ENCODE measurements at regions not wholly inside any gene's neighbourhood (a gene's known extent, or its start where the extent isn't known, plus 50 kb on each side); places are given as distances from the start of the nearest gene placed in this dataset.

DNA sequence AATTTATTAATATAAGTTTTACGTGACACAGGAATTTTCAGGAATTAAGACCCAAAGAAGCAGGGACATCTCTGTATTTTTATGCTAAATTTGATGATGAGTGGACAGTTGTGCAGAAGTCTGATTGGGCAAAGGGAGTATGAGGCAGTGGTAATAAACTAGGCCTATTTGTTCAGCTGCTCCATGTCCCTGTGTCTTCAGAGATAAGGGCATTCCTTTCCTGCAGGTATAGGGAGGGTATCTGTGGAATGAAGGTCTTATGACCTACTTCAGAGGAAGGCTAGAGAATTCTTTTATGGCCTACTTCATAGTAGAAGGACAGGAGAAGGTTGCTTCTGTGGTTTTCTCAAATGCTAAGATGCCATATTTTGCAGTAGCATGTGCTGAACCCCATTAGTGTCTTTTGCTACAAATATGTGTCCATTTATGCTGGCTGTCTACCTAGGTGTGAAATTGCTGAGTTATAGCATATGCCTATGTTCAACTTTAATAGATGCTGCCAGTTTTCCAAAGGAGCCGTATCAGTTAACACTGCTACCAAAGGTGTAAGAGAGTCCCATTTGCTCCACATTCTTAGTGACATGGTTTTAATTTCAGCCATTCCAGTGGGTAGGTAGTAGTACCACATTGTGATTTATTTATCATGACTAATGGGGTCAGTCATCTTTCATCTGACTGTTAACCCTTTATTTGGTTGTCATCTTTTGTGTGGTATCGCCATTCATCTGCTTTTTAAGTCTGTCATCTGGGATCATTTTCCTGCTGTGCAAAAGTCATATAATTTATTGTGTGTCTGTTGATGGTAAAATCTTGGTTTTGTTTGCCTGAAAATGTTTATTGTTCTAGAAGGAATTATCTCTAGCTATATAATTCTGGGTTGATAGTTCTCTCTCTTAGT lies 410.7 kb upstream of the RGS6 start:
- H4K20me1 ChIP-seq (ENCODE audit: control insufficient read depth, insufficient read depth, insufficient read length): no peaks in the 10 kb centered on the region
- H3K36me3 Mint-ChIP-seq (ENCODE audit: insufficient read depth in 1 of 3, low read depth in 3 of 3): peaks cover 18 to 23% (median 21%) of the 10 kb centered on the region in 3 experiments
- no peak overlapping the region for H3K14ac ChIP-seq (ENCODE audit: insufficient read depth, low read length)
- H3K27ac Mint-ChIP-seq: peak overlapping the region in 2 of 3 experiments; percentile 30 to 51; a peak in 3 of 7 replicates
- no peak overlapping the region for H3T11ph ChIP-seq (ENCODE audit: low read length)
- H3K23ac ChIP-seq (ENCODE audit: insufficient read length, low read depth, low read length): no peak overlapping the region
- TF ChIP-seq, protein P1, sequence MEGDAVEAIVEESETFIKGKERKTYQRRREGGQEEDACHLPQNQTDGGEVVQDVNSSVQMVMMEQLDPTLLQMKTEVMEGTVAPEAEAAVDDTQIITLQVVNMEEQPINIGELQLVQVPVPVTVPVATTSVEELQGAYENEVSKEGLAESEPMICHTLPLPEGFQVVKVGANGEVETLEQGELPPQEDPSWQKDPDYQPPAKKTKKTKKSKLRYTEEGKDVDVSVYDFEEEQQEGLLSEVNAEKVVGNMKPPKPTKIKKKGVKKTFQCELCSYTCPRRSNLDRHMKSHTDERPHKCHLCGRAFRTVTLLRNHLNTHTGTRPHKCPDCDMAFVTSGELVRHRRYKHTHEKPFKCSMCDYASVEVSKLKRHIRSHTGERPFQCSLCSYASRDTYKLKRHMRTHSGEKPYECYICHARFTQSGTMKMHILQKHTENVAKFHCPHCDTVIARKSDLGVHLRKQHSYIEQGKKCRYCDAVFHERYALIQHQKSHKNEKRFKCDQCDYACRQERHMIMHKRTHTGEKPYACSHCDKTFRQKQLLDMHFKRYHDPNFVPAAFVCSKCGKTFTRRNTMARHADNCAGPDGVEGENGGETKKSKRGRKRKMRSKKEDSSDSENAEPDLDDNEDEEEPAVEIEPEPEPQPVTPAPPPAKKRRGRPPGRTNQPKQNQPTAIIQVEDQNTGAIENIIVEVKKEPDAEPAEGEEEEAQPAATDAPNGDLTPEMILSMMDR (conservative IDR thresholded peaks at IDR 0.05): no peak
- H4K5ac ChIP-seq (ENCODE audit: insufficient read length, low read depth, low read length): no peak overlapping the region
- no peak overlapping the region for H2BK5ac ChIP-seq (ENCODE audit: insufficient read length, low read length)
- no peak overlapping the region for H3K56ac ChIP-seq (ENCODE audit: insufficient read length, low read depth, low read length)
- H2BK15ac ChIP-seq (ENCODE audit: low read depth, low read length): no peak overlapping the region
- H3K23me2 ChIP-seq (ENCODE audit: insufficient read length, low read depth, low read length, poor library complexity, severe bottlenecking): no peaks in the 10 kb centered on the region
- H3K18ac ChIP-seq (ENCODE audit: insufficient read length, low read depth, low read length): no peak overlapping the region
- no peak overlapping the region for H3K4me2 ChIP-seq (ENCODE audit: insufficient read depth, insufficient read length, low read length)
- no peak overlapping the region for H4K8ac ChIP-seq (replicated peaks; ENCODE audit: insufficient read length, low read depth, low read length)
- H3K4me1 ChIP-seq (ENCODE audit: insufficient read depth, low read length): no peaks in the 10 kb centered on the region; the same call in 1 of the 2 replicates
- no peaks in the 10 kb centered on the region for H3K79me1 ChIP-seq (ENCODE audit: insufficient read depth, low read depth, low read length, poor library complexity, severe bottlenecking)
- H3K27me3 Mint-ChIP-seq (ENCODE audit: low read depth): no peaks in the 10 kb centered on the region
- H3K9me3 ChIP-seq (ENCODE audit: control insufficient read depth, low read depth, low read length): no peaks in the 10 kb centered on the region
- no peak overlapping the region for H3K9ac ChIP-seq (ENCODE audit: extremely low read depth, insufficient read length, low read length)
- H3K4ac ChIP-seq (ENCODE audit: low read depth, low read length): no peak overlapping the region
- no peak for DNase-seq
- peaks cover 5 to 6% of the 10 kb centered on the region in 2 experiments; a peak in 3 of 4 replicates for H3K4me1 Mint-ChIP-seq
- H2AK5ac ChIP-seq (ENCODE audit: insufficient read length, low read length): no peak overlapping the region
- H4K91ac ChIP-seq (ENCODE audit: insufficient read length, low read depth, low read length): no peak overlapping the region
- no peak overlapping the region for H2BK12ac ChIP-seq (ENCODE audit: insufficient read length, low read depth, low read length)
- no peak overlapping the region for H3K27ac ChIP-seq (ENCODE audit: insufficient read length, low read depth, low read length)
- H2AFZ ChIP-seq (ENCODE audit: low read length): no peak overlapping the region
- H3K4me3 Mint-ChIP-seq: no peak overlapping the region
- H2BK120ac ChIP-seq (ENCODE audit: low read depth, low read length, poor library complexity, severe bottlenecking): no peak overlapping the region
- no peak overlapping the region for H2BK20ac ChIP-seq (ENCODE audit: low read depth, low read length, poor library complexity, severe bottlenecking)
- WGBS (ENCODE audit: extremely low coverage, insufficient read length, low lambda C conversion rate): no CpG with 5 or more reads among the region's 3 CpGs
- H3K79me2 ChIP-seq (ENCODE audit: insufficient read depth, low read length): no peaks in the 10 kb centered on the region
- H3K9me3 Mint-ChIP-seq: peaks cover 6 to 15% of the 10 kb centered on the region in 2 experiments; a peak in 3 of 5 replicates
- no peaks in the 10 kb centered on the region for H3K27me3 ChIP-seq (ENCODE audit: insufficient read depth, low read length)
